Stimulated activated CD4-positive, alpha-beta T cell treated with anti-CD3 and anti-CD28 coated beads, Interleukin-1b, Interleukin-23, amount 100 ng/mL, for 1 hour (primary cell): ENCODE measurements at regions not wholly inside any gene's neighbourhood (a gene's known extent, or its start where the extent isn't known, plus 50 kb on each side); places are given as distances from the start of the nearest gene placed in this dataset.

Experiments
- DNase-seq, 2 donors: peaks; one replicate each; pipeline ENCODE4 v3.0.0-alpha.2; 2020; ENCODE audit warnings: low read depth in 2 of 2

- DNase-seq = no peak
Observed at GRCh38 chr16:82405736-82406135, 221.0 kb upstream of the CDH13 start.

DNA sequence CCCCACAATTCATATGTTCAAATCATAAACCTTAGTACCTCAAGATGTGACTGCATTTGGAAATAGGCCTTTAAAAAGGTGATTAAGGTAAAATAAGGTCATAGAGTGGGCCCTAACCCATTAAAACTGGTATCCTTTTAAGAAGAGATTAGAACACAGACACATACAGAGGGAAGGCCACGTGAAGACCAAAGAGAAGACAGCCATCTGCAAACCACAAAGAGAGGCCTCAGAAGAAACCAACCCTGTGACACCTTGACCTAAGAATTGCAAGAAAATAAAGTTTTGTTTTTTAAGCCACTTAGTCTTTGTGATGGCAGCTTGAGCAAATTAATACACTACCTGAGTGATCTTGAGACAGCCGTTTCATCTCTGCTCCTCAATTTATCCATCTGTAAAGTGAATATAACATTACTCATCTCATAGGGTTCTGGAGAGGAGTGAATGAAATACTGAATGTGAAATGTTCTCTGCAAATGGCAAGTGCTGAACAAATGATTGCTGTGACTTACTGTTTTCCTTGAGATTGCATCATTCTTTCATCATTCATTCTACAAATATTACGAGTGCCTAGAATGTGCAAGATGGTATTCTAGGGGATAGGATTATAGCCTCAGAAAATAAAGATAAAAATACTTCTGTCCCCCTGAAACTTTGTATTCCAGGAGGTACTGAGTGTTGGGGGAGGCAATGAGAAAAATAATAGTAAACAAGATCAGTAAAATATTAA, 222.0 kb upstream of the CDH13 start:
- no peak for DNase-seq

GRCh38 chr16:82402665-82403218, 224.0 kb upstream of the CDH13 start:
- no peak for DNase-seq

- DNase-seq = no peak
Observed at GRCh38 chr16:82400046-82400445, 226.7 kb upstream of the CDH13 start.

DNA sequence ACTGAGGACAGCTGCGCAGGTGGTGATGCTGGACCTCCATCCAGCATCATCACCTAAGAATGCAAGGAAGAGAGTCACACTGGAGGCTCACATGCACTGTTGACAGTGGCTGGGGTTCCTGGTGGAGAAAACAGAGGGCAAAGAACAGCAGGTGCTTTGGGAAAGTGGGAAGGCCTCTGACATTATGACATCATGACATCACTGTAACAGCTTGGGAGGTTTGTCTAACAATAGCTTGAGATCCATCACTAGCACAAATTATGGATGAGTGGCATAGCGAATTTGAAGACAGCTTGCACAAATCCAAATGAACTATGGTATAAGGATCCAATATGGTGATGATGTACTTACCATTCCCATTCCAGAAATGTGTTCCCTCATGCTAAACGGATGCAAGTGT, 226.5 kb upstream of the MPHOSPH6 start:
- DNase-seq = no peak

- no peak for DNase-seq
Observed at GRCh38 chr16:82395212-82395611, 225.2 kb upstream of the MPHOSPH6 start.

- DNase-seq = no peak
Observed at GRCh38 chr16:82391690-82392089, 221.7 kb upstream of the MPHOSPH6 start.

- DNase-seq = no peak
Observed at GRCh38 chr16:82389956-82390650, 220.1 kb upstream of the MPHOSPH6 start.

DNA sequence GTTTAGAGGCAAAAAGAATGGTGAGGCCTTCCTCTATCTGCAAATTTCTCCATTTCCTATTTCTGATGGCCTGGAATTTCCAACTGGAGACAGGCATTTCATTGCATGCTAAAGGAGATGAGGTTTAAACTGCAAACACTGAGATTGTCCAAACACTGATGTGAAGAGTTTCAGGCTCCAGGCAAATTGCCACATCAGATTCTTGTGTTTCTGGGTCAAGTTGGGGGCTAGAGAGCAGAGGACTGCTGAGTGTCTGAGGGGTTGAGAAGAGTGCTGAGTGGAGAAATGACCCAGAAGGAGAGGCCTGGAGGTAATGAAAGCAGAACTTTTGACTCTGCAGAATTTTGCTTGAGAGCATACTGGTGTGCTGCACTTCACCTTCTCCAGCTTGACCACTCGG, 216.7 kb upstream of the MPHOSPH6 start:
- DNase-seq = no peak

GRCh38 chr16:82384949-82385348, 214.9 kb upstream of the MPHOSPH6 start:
- DNase-seq = no peak

- DNase-seq = no peak
Observed at GRCh38 chr16:82384017-82384416, 214.0 kb upstream of the MPHOSPH6 start.

DNA sequence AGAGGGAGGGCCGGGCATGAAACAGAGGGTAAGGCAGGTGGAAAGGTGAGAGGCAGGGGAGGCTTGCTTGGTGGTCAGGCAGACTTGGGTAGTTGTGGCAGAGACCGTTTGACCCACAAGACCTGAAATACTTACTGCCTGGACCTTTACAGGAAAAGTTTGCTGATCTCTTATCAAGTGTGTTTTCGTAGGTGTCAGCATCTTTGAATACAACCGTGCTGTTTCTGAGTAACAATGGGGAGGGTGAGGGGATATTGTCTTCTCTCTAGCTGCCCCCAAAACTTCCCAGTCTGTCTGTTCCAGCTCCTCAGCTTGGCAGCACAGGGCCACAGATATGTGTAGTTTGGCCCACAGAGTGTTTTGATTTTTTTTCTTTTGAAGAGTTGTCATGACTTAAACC, 212.5 kb upstream of the MPHOSPH6 start:
- DNase-seq = no peak

- DNase-seq = no peak
Observed at GRCh38 chr16:82379551-82379950, 209.5 kb upstream of the MPHOSPH6 start.

DNA sequence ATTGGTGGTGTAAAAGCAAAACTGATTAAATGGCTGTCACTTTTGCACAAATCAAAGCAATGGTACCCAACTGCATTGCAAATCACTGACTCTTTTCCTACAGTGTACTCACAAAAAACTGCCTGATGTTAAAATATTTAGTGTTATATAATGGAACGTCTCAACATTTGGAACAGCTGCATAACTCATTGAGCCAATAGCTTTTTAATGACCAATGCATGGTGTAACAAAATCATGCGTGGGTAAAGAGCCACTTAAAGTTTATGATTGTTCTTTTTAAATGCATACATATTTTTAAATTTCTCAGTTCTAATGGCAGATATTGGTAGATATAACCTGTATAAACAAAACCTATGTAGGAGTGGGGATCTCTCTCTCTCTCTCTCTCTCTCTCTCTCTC, 204.0 kb upstream of the MPHOSPH6 start:
- no peak for DNase-seq

DNA sequence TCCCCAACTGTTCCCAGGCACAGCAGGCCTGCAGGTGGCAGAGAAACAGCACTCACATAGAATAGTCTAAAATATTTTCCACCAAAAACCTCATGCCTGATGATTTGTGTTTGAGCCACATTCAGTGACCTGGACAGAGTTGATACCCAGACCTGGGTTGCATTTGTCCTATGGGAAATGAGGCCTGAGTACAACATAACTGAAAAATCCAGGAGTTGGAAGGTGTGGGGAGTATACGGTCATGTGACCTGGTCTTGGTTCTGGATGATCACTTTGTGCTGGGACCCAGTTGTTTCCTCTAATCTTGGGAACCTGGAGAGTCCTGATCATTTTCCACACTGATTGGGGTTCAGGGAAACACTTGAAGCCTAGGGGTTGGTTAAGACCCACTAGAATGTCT, 200.3 kb upstream of the MPHOSPH6 start:
- no peak for DNase-seq

DNA sequence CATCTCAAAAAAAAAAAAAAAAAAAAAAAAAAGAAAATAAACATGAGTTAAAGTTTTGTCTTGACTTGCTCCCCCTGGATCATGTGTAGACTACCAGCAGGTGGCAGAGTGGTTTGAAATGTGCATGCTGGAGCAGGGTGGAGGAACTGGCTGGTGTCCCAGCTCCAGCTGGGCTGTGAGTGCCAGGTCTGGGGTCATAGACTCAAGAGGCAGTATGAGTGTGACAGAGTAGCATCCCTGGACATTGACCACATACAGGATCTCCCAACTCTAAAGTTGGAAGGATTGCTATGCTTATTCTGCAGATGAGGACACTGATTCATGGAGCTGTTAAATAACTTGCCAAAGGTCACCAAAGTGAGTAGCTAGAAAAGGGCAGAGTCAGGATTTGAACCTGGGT, 198.0 kb upstream of the MPHOSPH6 start:
- no peak for DNase-seq

DNA sequence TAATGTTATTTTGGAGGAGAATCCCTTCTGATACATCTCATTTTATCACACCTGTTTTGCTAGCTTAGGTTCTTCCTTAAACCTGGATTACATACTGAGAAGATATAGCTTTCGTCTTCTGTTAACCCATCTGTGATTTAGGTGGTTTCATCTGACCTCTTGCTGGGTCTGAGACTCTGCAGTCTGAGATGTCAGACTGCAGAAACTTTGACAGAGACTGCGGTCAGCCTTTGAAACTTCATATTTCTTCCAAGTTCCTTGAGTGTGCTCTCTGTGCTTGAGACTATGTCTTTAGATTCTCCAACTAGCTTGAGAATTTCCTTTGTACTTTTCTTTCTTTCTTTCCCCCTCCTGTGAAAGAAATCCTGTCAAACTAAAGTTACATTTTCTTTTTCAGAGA, 196.4 kb upstream of the MPHOSPH6 start:
- no peak for DNase-seq

DNA sequence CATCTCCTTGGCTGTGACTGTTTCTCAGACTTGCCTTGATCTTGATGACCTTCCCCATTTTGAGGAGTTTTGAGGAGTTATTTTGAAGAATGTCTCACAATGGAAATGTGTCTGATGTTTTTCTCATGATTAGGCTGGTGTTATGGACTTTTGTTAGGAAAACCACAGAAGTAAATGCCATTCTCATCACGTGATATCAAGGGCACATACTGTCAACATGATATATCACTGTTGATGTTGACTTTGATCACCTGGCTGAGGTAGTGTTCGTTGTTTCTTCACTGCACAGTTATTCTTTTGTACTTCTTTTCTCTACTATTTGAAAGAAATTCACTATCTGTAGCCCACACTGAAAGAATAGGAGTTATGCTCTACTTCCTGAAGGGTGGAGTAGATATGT, 194.7 kb upstream of the MPHOSPH6 start:
- no peak for DNase-seq

- no peak for DNase-seq
Observed at GRCh38 chr16:82363026-82363816, 193.2 kb upstream of the MPHOSPH6 start.

GRCh38 chr16:82361885-82362284, 191.9 kb upstream of the MPHOSPH6 start:
- DNase-seq = no peak

- no peak for DNase-seq
Observed at GRCh38 chr16:82360024-82360783, 190.2 kb upstream of the MPHOSPH6 start.
